ENCODE measurements at regions not wholly inside any gene's neighbourhood (a gene's known extent, or its start where the extent isn't known, plus 50 kb on each side); places are given as distances from the start of the nearest gene placed in this dataset.

DNA sequence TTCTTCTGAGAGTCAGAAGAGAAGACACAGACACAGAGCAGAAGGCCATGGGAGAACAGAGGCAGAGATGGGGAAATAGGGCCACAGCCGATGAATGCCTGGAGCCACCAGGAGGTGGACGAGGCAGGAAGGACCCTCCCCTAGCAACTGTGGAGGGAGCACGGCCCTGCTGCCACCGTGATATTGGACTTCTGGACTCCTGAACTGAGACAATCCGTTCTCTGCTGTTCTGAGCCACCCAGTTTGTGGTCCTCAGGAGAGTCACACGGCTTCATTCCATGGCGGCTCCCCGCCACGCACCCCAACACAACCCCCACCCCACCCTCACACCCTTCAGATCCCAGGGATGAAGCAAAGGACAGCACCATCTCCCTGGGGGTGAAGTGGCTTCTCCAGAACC, 338.1 kb downstream of the CTTN start:
- Histone ChIP-seq H3F3A (ENCODE audit: insufficient read depth) (no peaks in the 10 kb centered on the region), H3K27ac (ENCODE audit: low read depth, low read length) (no peak overlapping the region), H4K20me1 (ENCODE audit: low read depth, low read length) (no peaks in the 10 kb centered on the region), H3K79me2 (ENCODE audit: insufficient read depth, low read length) (no peaks in the 10 kb centered on the region), H3K4me2 (ENCODE audit: low read depth, low read length, poor library complexity, severe bottlenecking) (no peak overlapping the region), H3K9ac (ENCODE audit: low read length) (no peak overlapping the region), H3K9me3 (ENCODE audit: insufficient read depth, low read length) (no peaks in the 10 kb centered on the region), H2AFZ (ENCODE audit: low read depth, low read length, severe bottlenecking) (no peak overlapping the region), H3K27me3 (ENCODE audit: low read length) (no peaks in the 10 kb centered on the region), H3K9me2 (replicated peaks; ENCODE audit: insufficient read depth, low read length) (no peaks in the 10 kb centered on the region), H3K36me3 (ENCODE audit: low read length) (no peaks in the 10 kb centered on the region), H3K4me3 (ENCODE audit: insufficient read depth, low read length, poor library complexity, severe bottlenecking) (no peak overlapping the region)
- TF ChIP-seq EZH2phosphoT487 (conservative IDR thresholded peaks at IDR 0.05; ENCODE audit: low read length), result no peak
- TF ChIP-seq, protein P1, sequence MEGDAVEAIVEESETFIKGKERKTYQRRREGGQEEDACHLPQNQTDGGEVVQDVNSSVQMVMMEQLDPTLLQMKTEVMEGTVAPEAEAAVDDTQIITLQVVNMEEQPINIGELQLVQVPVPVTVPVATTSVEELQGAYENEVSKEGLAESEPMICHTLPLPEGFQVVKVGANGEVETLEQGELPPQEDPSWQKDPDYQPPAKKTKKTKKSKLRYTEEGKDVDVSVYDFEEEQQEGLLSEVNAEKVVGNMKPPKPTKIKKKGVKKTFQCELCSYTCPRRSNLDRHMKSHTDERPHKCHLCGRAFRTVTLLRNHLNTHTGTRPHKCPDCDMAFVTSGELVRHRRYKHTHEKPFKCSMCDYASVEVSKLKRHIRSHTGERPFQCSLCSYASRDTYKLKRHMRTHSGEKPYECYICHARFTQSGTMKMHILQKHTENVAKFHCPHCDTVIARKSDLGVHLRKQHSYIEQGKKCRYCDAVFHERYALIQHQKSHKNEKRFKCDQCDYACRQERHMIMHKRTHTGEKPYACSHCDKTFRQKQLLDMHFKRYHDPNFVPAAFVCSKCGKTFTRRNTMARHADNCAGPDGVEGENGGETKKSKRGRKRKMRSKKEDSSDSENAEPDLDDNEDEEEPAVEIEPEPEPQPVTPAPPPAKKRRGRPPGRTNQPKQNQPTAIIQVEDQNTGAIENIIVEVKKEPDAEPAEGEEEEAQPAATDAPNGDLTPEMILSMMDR (IDR thresholded peaks at IDR 0.05; ENCODE audit: insufficient read depth, low read length, poor library complexity, severe bottlenecking), result no peak

DNA sequence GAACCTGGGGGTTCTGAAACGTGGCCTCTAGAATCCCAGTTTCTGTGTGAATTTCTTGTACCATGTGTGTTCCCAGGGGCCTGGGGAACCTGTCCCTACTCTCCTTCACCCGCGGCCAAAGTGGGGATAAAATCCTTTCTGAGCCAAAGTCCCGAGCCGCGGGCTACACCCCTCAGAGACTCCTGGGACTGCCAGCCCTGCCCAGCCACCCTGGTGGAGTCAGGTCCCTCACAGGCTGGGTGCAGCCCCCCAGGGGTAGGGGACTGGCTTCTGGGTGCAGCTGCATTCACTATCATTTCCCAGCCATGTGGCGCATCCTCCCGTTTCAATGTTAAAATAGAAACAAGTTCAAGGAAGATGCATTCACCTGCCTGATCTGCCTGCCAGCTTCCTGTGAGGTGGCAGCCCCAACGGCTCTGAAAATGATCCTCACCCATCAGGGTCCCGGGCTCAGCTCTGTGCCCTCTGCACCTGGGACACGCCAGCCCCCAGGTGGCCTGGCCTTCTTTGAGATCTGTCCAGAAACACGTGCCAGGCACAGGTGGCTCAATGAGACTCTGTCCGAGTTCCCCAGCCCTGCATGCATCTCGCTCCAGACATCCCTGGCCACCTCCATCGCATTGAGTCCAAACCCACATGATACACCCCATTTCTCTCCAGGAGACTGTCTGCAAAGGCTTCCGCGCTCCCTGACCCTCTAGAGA, 338.8 kb downstream of the CTTN start:
- TF ChIP-seq, protein P1 (IDR thresholded peaks at IDR 0.05; ENCODE audit: insufficient read depth, low read length, poor library complexity, severe bottlenecking), result no peak
- no peak for TF ChIP-seq EZH2phosphoT487 (conservative IDR thresholded peaks at IDR 0.05; ENCODE audit: low read length)

GRCh38 chr11:70737816-70738630, 339.7 kb downstream of the CTTN start:
- Histone ChIP-seq H3K27ac (ENCODE audit: low read depth, low read length) (no peak overlapping the region), H3K27me3 (ENCODE audit: low read length) (no peaks in the 10 kb centered on the region), H3K36me3 (ENCODE audit: low read length) (no peaks in the 10 kb centered on the region), H3K9me2 (replicated peaks; ENCODE audit: insufficient read depth, low read length) (no peaks in the 10 kb centered on the region), H3K9me3 (ENCODE audit: insufficient read depth, low read length) (no peaks in the 10 kb centered on the region), H3F3A (ENCODE audit: insufficient read depth) (no peaks in the 10 kb centered on the region), H4K20me1 (ENCODE audit: low read depth, low read length) (no peaks in the 10 kb centered on the region), H3K4me3 (ENCODE audit: insufficient read depth, low read length, poor library complexity, severe bottlenecking) (no peak overlapping the region), H2AFZ (ENCODE audit: low read depth, low read length, severe bottlenecking) (no peak overlapping the region), H3K9ac (ENCODE audit: low read length) (no peak overlapping the region), H3K79me2 (ENCODE audit: insufficient read depth, low read length) (no peaks in the 10 kb centered on the region), H3K4me2 (ENCODE audit: low read depth, low read length, poor library complexity, severe bottlenecking) (no peak overlapping the region)
- TF ChIP-seq EZH2phosphoT487 (conservative IDR thresholded peaks at IDR 0.05; ENCODE audit: low read length), result no peak
- TF ChIP-seq, protein P1 (IDR thresholded peaks at IDR 0.05; ENCODE audit: insufficient read depth, low read length, poor library complexity, severe bottlenecking), result no peak

More for the DNA sequence above, 338.8 kb downstream of the CTTN start:
- H3K27me3 ChIP-seq (ENCODE audit: low read length), result no peaks in the 10 kb centered on the region
- no peaks in the 10 kb centered on the region for H3K9me2 ChIP-seq (replicated peaks; ENCODE audit: insufficient read depth, low read length)
- H3K9me3 ChIP-seq (ENCODE audit: insufficient read depth, low read length), result no peaks in the 10 kb centered on the region
- no peak overlapping the region for H3K27ac ChIP-seq (ENCODE audit: low read depth, low read length)
- no peak overlapping the region for H3K4me3 ChIP-seq (ENCODE audit: insufficient read depth, low read length, poor library complexity, severe bottlenecking)
- H3K36me3 ChIP-seq (ENCODE audit: low read length), result no peaks in the 10 kb centered on the region
- H4K20me1 ChIP-seq (ENCODE audit: low read depth, low read length), result no peaks in the 10 kb centered on the region
- H3F3A ChIP-seq (ENCODE audit: insufficient read depth), result no peaks in the 10 kb centered on the region
- H3K4me2 ChIP-seq (ENCODE audit: low read depth, low read length, poor library complexity, severe bottlenecking), result no peak overlapping the region
- no peak overlapping the region for H2AFZ ChIP-seq (ENCODE audit: low read depth, low read length, severe bottlenecking)
- H3K9ac ChIP-seq (ENCODE audit: low read length), result no peak overlapping the region
- H3K79me2 ChIP-seq (ENCODE audit: insufficient read depth, low read length), result no peaks in the 10 kb centered on the region
